H4 (cell line): ENCODE measurements at regions not wholly inside any gene's neighbourhood (a gene's known extent, or its start where the extent isn't known, plus 50 kb on each side); places are given as distances from the start of the nearest gene placed in this dataset.
A peak's percentile ranks its signal among the peaks of the same experiment; 100 is the strongest.
"Not testable (repeated sequence)": the region's sequence is repeated elsewhere in the genome, so short reads cannot be mapped to it uniquely, and the experiment has no call there.

ENCODE experiments used
- DNase-seq: peaks from one replicate; pipeline ENCODE4 v3.0.0-alpha.2; 2015; ENCODE audit warnings: low spot score

- no peak for DNase-seq
Measured at GRCh38 chr5:106363578-106363977, 1307.2 kb downstream of the EFNA5 start.

- no peak for DNase-seq
Measured at GRCh38 chr5:106361905-106362304, 1308.8 kb downstream of the EFNA5 start.

GRCh38 chr5:106331415-106331814 is 1339.3 kb downstream of the EFNA5 start:
- DNase-seq: peak; percentile 91

GRCh38 chr5:106324356-106324755 is 1346.4 kb downstream of the EFNA5 start:
- DNase-seq: no peak

GRCh38 chr5:106321242-106321641 is 1349.5 kb downstream of the EFNA5 start:
- peak; percentile 44 for DNase-seq

- no peak for DNase-seq
Measured at GRCh38 chr5:106314221-106314824, 1356.4 kb downstream of the EFNA5 start.

GRCh38 chr5:106312360-106312759 is 1358.4 kb downstream of the EFNA5 start:
- DNase-seq: no peak

GRCh38 chr5:106311230-106311915 is 1359.4 kb downstream of the EFNA5 start:
- DNase-seq: no peak

- DNase-seq: no peak
Measured at GRCh38 chr5:106307265-106307664, 1363.5 kb downstream of the EFNA5 start.

- no peak for DNase-seq
Measured at GRCh38 chr5:106306313-106307028, 1364.3 kb downstream of the EFNA5 start.

- DNase-seq: no peak
Measured at GRCh38 chr5:106303911-106304310, 1366.8 kb downstream of the EFNA5 start.

- DNase-seq: no peak
Measured at GRCh38 chr5:106292654-106293053, 1378.1 kb downstream of the EFNA5 start.

- no peak for DNase-seq
Measured at GRCh38 chr5:106290841-106291240, 1379.9 kb downstream of the EFNA5 start.

GRCh38 chr5:106288979-106289378 is 1381.8 kb downstream of the EFNA5 start:
- peak; percentile 23 for DNase-seq

GRCh38 chr5:106277540-106278096 is 1393.1 kb downstream of the EFNA5 start:
- DNase-seq: no peak

GRCh38 chr5:106269252-106269843 is 1401.4 kb downstream of the EFNA5 start:
- peak; percentile 50 for DNase-seq

- no peak for DNase-seq
Measured at GRCh38 chr5:106267256-106267655, 1403.5 kb downstream of the EFNA5 start.

GRCh38 chr5:106262395-106262794 is 1408.3 kb downstream of the EFNA5 start:
- no peak for DNase-seq

- not testable (repeated sequence) for DNase-seq
Measured at GRCh38 chr5:106259431-106260090, 1411.2 kb downstream of the EFNA5 start.

- peak; percentile 53 for DNase-seq
Measured at GRCh38 chr5:106258591-106259125, 1412.1 kb downstream of the EFNA5 start.

- no peak for DNase-seq
Measured at GRCh38 chr5:106254784-106255183, 1416.0 kb downstream of the EFNA5 start.
